K562 (cell line): ENCODE measurements at regions not wholly inside any gene's neighbourhood (a gene's known extent, or its start where the extent isn't known, plus 50 kb on each side); places are given as distances from the start of the nearest gene placed in this dataset.

Experiments used
- MIER1 ChIP-seq: fragments of 450-650 bp; IDR thresholded peaks from 2 replicates; pipeline ENCODE4 v1.6.1; 2016; ENCODE audit warnings: antibody characterized with exemption, mild to moderate bottlenecking, low read depth
- RERE ChIP-seq: sonication (generic); formaldehyde crosslinking; IDR thresholded peaks from 2 replicates; pipeline ENCODE4 v1.8.0; 2023; ENCODE audit warnings: missing genetic modification reagents, mild to moderate bottlenecking, borderline replicate concordance
- TFAM ChIP-seq: fragments of 250-450 bp; sonication (Bioruptor Pico); conservative IDR thresholded peaks from 2 replicates; pipeline ENCODE4 v1.5.0; 2021; ENCODE audit warnings: mild to moderate bottlenecking, moderate library complexity
- ZNF280A ChIP-seq: fragments of 450-650 bp; IDR thresholded peaks from 2 replicates; pipeline ENCODE4 v1.6.1; 2018; ENCODE audit warnings: mild to moderate bottlenecking, low read depth; ENCODE audit not compliant: partially characterized antibody
- ZNF512 ChIP-seq: IDR thresholded peaks from 2 replicates; pipeline ENCODE4 v1.6.1; 2016; ENCODE audit warnings: missing genetic modification characterization, missing compliant biosample characterization
- TF ChIP-seq, protein P1 (sequence below), 2 experiments: fragments of 450-650 bp in 1 of 2; sonication (generic) in 1 of 2; formaldehyde crosslinking in 1 of 2; IDR thresholded peaks; 2 replicates each; pipeline versions ENCODE4 v1.7.1 to v1.9.0; 2016 to 2022; ENCODE audit warnings: inconsistent platforms in 1 of 2, mild to moderate bottlenecking in 1 of 2, missing genetic modification reagents in 1 of 2
- TF ChIP-seq, protein P2 (sequence below): fragments of 250-450 bp; sonication (Bioruptor Pico); IDR thresholded peaks from 2 replicates; pipeline ENCODE4 v1.8.0; 2022; ENCODE audit warnings: inconsistent platforms

GRCh38 chr2:35920061-35920460, 435.5 kb upstream of the CRIM1 start (continued):
- TF ChIP-seq, protein P1, sequence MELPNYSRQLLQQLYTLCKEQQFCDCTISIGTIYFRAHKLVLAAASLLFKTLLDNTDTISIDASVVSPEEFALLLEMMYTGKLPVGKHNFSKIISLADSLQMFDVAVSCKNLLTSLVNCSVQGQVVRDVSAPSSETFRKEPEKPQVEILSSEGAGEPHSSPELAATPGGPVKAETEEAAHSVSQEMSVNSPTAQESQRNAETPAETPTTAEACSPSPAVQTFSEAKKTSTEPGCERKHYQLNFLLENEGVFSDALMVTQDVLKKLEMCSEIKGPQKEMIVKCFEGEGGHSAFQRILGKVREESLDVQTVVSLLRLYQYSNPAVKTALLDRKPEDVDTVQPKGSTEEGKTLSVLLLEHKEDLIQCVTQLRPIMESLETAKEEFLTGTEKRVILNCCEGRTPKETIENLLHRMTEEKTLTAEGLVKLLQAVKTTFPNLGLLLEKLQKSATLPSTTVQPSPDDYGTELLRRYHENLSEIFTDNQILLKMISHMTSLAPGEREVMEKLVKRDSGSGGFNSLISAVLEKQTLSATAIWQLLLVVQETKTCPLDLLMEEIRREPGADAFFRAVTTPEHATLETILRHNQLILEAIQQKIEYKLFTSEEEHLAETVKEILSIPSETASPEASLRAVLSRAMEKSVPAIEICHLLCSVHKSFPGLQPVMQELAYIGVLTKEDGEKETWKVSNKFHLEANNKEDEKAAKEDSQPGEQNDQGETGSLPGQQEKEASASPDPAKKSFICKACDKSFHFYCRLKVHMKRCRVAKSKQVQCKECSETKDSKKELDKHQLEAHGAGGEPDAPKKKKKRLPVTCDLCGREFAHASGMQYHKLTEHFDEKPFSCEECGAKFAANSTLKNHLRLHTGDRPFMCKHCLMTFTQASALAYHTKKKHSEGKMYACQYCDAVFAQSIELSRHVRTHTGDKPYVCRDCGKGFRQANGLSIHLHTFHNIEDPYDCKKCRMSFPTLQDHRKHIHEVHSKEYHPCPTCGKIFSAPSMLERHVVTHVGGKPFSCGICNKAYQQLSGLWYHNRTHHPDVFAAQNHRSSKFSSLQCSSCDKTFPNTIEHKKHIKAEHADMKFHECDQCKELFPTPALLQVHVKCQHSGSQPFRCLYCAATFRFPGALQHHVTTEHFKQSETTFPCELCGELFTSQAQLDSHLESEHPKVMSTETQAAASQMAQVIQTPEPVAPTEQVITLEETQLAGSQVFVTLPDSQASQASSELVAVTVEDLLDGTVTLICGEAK (IDR thresholded peaks at IDR 0.05) = no peak
- TF ChIP-seq, protein P1 (CRISPR knock-in tag; IDR thresholded peaks at IDR 0.05) = no peak
- TF ChIP-seq TFAM (CRISPR knock-in tag) = no peak
- TF ChIP-seq, protein P2, sequence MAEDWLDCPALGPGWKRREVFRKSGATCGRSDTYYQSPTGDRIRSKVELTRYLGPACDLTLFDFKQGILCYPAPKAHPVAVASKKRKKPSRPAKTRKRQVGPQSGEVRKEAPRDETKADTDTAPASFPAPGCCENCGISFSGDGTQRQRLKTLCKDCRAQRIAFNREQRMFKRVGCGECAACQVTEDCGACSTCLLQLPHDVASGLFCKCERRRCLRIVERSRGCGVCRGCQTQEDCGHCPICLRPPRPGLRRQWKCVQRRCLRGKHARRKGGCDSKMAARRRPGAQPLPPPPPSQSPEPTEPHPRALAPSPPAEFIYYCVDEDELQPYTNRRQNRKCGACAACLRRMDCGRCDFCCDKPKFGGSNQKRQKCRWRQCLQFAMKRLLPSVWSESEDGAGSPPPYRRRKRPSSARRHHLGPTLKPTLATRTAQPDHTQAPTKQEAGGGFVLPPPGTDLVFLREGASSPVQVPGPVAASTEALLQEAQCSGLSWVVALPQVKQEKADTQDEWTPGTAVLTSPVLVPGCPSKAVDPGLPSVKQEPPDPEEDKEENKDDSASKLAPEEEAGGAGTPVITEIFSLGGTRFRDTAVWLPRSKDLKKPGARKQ (CRISPR knock-in tag) = no peak
- TF ChIP-seq ZNF512 (tag) = no peak
- TF ChIP-seq ZNF280A = no peak
- TF ChIP-seq MIER1 = no peak
- no peak for TF ChIP-seq RERE (CRISPR knock-in tag)
